HG02798 (cell line): ENCODE measurements at regions not wholly inside any gene's neighbourhood (a gene's known extent, or its start where the extent isn't known, plus 50 kb on each side); places are given as distances from the start of the nearest gene placed in this dataset.
"Not testable (repeated sequence)": the region's sequence is repeated elsewhere in the genome, so short reads cannot be mapped to it uniquely, and the experiment has no call there.

Experiments used
- ATAC-seq: cut with Tn5 transposase; IDR thresholded peaks from one replicate; pipeline ENCODE4 v1.9.1; 2021; ENCODE audit warnings: mild to moderate bottlenecking; ENCODE audit not compliant: unreplicated experiment, poor library complexity

DNA sequence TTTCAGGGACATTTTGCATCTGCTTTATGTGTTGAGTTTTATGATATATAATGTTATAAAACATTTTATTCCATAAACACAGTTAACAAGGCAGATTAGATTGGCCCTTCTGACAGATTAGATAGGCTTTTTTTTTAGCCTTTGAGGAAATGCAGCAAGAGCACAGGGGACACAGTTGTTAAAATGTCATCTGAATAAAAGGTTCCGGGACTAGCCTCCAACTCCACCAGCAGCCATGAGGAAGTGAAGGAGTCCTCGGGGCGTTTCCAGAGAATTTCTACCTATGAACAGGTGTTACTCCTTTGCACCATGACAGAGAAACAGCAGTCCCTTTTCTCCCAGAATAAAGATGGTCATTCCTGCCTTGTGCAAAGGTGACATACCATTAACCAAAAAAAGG lies 167.8 kb upstream of the KBTBD8 start:
- no peak for ATAC-seq

DNA sequence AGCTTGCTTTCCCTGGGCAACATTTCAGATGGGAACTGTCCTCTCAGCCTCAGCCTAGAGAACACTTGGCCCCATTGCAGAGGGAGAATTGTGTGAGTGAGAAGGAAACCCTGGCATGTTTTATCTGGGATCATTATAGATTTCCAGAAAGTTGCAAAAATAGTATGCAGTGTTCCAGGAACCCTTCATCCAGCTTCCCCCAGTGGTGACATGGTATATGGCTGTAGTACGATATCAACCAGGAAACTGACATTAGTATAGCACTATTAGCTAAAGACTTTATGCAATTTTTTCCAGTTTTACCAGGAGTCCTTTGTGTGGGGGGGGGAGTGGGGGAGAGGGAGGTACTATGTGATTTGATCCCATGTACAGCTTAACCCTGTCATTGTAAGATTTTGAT lies 166.2 kb upstream of the KBTBD8 start:
- ATAC-seq: no peak

DNA sequence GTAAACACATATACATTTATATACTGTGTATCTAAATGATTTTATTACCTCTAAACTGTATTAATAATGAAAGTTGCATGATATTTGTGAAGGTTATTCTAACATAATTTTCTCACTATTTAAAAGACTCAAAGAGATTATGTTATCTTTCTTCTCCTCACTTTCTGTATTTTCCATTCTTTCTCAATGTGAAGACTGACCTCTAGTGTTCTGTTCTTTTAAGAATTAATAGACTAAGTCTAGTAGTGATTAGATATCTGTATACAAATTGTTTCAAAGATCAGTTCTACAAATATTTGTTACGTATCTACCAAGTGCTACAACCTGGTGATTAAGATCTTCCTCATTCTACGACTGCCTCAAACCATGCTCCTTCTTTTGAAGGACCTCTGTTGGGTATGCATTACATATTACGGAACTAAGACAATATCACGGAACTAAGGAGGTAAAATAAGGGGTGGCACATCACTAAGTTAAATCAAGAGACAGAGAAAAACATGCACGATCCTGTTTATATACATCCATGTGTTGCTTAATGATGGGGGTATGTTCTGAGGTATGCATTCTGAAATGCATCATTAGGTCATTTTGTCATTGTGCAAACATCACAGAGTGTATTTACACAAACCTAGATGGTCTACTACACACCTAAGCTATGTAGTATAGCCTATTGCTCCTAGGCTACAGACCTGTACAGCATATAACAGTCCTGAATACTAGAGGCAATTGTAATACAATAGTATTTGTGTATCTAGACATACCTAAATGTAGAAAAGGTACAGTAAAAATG lies 161.5 kb upstream of the KBTBD8 start:
- no peak for ATAC-seq

DNA sequence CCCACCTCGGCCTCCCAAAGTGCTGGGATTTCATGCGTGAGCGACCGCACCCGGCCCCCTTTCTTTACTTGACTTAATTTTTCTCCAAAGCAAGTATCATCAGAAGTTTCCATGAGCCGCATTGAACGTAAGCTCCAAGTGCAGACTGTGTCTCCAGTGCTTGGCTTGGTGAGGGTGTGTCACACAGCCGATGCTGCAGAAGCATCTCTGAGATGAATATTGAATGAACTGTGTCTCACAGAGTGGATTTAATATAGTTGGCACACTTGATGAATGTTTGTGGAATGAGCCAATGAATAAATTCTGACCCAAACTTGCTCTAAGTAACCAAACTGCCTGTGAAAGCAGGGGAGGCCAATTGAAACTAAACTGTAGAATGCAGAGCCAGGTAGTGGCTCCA lies 159.4 kb upstream of the KBTBD8 start:
- ATAC-seq: no peak

DNA sequence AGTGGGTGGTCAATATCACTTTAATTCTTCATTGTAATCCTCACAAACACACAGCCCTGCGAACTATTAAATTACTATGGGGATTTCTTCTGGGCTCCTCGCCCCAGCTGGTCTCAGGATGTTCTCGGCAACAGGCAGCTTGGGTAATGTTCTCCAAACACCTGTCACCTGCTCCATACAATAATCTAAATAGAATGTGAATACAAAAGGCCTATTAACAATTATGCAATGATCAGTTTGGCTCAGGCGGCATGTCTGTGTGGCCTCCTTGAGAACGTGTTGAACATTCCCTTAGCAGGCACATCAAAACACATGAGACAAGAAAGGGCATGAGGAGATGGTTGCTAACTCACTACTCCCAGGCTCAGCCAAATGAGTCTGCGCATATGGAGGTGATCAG lies 158.6 kb upstream of the KBTBD8 start:
- no peak for ATAC-seq

DNA sequence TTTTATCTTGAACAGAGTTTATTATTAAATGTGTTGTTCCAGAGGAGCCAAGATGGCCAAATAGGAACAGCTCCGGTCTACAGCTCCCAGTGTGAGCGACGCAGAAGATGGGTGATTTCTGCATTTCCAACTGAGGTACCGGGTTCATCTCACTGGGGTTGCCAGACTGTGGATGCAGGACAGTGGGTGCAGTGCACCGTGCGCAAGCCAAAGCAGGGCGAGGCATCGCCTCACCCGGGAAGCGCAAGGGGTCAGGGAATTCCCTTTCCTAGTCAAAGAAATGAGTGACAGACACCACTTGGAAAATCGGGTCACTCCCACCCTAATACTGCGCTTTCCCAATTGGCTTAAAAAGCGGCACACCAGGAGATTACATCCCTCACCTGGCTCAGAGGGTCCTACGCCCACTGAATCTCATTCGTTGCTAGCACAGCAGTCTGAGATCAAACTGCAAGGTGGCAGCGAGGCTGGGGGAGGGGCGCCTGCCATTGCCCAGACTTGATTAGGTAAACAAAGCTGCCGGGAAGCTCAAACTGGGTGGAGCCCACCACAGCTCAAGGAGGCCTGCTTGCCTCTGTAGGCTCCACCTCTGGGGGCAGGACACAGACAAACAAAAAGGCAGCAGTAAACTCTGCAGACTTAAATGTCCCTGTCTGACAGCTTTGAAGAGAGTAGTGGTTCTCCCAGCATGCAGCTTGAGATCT lies 155.2 kb upstream of the KBTBD8 start:
- not testable (repeated sequence) for ATAC-seq

DNA sequence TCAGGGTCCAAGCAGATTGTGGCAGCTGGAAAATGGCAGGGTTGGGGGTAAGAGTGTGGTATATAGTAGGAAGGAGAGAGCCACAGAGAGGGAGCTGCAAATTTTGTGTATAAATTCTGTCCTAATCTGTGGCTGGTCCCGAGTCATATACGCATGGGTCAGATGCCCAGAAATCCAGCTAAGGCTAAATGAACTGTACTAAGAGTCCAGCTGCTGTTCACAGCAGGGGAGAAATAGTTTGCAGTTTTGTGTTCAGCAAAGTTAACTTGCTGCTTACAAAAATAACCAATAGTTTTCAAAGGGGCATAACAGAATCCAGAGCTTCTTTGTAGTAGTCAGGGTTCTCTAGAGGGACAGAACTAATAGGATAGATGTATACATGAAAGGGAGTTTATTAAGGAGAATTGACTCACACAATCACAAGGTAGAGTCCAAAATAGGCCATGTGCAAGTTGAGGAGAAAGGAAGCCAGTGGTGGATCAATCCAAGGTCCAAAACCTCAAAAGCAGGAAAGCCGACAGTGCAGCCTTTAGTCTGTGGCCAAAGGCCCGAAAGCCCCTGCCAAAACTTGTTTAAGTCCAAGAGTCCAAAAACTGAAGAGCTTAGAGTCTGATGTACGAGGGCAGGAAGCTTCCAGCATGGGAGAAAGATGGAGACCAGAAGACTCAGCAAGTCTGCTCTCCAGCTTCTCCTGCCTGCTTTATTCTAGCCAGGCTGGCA lies 146.1 kb upstream of the KBTBD8 start:
- no peak for ATAC-seq

DNA sequence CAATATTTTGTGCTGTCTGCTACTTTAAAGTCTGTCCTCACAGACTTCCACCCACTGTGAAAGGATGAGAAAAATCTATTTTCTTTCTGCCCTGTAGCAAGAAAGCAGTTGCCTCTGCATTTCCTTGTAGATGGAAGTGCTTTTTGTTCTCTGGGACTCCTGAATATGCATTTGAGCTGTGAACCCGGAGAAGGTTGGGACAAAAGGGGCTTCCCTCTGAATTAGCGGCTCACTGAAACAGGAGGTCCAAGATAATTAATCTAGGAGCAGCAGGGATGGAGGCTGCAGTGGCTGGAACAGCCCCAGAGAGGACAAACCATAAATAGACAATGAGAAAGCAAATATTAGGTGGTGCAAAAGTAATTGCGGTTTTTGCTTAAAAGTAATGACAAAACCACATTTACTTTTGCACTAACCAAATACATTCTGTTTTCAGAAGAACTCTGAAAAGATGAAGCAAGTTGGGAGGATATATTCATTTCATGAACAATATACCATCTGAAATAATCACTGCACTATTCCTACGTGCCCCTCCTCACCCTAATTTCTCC lies 143.4 kb upstream of the KBTBD8 start:
- ATAC-seq: no peak

DNA sequence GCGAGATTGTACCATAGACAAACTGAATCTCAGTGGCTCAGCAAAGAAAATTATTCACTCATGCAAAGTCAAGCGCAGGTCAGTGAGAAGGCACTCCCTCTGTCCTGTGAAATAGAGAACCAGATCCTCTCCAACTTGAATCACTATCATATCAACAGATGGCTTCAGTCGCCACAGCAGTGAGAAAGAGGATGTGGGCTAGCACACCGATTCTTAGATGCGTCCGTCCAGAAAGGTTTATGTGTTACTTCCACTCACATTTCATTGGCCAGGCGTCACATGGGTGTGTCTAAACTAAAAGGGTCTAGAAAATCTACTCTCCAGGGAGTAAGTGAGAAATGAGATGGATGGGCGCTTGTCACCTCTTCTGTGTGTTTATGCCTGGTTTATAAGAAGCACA lies 141.6 kb upstream of the KBTBD8 start:
- ATAC-seq: peak; percentile 91

DNA sequence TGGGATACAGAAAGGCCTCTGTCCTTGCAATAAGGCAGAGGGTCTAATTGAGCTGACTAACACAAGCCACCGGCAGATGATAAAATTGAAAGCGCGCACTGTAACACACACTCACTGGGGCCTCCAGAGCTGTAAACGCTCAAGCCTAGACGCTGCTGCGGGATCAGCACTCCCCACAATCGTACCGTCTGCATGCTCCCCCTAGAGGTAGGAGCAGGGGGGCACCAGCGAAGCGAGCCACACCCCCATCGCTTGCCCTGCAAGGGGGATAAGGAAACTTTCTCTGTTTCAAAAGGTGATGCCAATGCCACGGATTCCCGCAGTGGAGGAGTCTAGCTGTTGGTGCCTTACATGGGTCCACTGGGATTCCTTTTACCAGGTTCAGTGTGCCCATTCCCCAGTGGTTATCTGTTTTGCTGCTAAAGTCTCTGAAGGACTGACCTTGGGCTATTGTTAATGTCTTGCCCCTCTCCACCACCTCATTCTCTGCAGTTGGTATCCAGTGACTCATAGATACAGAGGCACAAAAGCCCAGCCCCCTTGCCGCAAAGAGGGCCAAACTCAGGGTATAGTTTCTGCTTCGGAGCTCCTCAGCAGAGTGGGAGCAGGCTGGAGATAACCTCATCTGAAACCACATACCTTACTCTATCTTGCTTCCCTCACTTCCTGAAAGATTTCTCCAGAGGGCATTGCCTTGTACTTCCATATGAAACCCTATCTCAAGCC lies 139.3 kb upstream of the KBTBD8 start:
- ATAC-seq: no peak

DNA sequence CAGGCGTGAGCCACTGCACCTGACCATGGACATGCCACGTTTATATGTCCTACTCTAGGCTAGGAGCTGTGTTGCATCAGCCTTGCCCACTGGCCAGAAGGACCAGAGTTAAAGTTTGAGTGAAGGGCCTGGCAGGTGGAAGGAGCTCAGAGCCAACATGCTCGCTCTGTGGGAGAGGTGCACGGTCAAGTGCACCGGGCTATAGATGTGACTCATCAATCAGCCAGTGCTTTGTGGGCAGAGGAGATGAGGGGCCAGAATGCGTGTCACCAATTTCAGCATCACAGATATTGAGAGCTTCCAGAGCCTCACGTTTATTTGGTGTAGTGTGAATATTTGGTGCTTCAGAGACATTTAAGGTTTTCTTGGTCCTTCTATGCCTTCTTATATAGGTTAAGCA lies 137.3 kb upstream of the KBTBD8 start:
- ATAC-seq: peak; percentile 30

DNA sequence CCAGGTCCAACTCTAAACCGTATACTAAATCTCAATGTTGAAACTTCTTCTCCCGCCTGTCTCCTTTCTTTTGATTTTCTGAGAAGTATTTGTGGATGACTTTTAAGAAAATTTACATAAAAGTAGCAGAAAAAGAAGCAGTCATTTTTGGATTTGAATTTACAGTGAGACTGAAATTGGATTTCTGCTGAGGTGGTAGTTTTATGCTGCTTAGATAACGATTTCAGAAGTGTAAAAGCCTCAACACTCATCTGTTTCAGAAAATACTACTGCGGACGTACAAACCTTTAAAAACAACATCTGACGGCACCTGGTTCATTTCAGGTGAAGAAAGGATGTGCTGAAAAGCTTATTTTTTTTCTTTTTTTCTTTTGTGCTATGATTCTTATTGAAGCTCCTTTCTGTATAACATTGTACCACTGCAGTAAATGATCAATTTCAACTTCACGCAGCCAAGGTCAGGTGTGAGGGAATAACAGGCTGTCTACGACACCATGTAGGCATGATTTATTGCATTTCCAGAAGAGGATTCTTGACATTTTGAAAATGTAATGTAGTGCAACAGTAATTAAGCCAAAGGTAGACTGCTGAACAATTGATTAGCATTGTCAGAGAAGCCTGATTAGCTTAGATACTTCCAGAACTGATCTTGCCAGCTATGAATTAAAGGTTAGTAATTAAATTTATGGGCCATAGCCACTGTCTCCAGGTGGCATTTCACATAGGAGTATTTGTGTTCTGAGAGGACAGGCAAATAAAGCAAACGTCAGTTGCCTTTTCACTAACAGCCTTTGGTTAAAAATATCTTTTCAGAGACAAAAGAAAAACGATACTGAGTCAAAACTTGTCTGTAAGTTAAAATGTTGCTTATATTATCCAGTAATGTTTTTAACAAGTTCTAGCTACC lies 134.6 kb upstream of the KBTBD8 start:
- peak; percentile 46 for ATAC-seq

DNA sequence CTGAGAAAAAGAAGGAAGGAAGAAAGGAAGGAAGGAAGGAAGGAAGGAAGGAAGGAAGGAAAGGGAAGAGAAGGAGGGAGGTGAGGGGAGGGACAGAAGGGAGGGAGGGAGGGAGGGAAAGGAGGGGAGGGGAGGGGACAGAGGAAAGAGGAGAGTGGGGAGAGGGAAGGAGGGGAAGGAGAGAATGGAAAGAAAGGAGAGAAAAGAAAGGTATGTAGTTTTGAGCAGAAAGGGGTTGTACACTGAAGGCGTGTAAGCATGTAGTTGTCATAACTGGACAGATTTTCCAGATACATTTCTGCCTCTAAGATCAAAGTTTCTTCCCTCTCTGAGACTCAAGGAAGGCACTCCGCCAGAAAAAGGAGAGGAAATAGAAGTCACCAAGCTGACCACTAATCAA lies 113.4 kb upstream of the KBTBD8 start:
- ATAC-seq: no peak

DNA sequence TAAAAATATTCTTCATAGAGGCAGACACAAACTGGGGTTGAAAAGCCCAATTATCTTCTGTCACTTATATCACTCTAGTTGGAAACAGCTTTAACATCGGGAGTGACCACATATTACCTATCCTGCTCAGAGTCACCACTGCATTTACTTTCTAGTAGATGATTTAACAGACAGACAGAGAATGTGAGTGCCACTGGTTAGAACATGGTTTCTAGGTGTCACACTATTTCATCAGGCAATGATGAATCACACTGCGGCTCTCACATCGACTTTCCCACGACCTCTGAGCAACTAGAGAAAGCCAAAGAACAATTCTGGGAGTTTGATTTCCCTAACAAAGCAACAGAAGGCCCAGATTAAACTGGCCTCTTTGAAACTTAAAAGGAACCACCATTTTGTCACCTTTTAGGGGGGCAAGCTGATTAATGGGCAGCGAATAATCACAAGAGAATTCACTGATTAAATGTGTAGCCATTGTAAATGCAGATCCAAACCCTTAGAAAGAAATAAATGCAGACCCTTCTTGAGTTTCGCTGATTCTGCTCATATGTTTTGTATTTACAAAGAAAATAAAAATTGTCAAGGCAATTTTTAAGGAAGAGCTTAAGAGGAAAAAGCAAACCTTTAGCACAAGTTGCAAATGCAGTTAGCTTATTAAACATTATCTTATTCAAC lies 112.6 kb upstream of the KBTBD8 start:
- peak; percentile 71 for ATAC-seq

DNA sequence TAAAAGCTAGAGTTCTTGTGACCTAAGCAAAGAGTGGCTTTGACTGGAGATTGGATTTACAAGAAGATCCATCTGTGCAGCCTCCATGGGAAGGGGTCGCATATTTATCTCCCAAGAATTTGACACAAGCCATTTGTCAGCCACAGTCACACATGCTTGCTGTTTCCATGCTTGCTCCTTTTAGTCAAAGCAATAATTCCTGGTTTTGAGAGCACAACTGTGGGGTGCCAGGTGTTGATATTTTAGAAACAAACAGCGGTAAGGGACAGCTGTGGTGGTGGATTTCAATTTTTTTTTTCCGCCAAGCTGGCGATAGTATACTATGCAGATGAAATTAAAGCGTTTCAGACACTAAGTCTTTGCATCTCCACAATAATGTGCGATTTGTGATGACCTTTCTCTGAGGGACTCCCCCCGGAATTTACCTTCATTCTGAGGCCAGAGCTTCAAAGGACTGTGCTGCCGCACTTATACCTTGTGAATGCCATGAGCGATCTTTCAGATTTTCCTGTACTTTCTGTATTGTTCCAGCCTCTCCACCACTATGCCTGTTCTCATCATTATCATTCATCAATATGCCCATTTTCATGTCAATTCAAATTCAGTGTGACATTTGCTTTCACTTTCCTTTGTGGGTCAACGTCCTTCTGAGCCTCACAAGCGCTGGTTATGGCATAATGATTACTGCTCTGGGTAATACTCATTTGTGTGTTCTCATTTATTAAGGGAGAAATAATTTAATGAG lies 108.2 kb upstream of the KBTBD8 start:
- ATAC-seq: no peak

DNA sequence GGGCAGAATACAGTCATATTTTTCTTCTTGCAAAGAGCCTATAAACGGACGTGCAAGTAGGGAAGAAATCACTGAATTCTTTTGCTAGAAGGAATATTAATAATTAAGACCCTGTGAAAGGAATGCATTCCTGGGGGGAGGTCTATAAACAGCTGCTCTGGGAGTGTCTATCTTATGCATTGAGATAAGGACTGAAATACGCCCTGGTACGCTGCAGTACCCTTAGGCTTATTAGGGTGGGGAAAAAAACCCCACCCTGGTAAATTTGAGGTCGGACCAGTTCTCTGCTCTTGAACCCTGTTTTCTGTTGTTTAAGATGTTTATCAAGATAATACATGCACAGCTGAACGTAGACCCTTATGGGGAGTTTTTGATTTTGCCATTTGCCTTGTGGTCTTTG lies 100.0 kb upstream of the KBTBD8 start:
- no peak for ATAC-seq

DNA sequence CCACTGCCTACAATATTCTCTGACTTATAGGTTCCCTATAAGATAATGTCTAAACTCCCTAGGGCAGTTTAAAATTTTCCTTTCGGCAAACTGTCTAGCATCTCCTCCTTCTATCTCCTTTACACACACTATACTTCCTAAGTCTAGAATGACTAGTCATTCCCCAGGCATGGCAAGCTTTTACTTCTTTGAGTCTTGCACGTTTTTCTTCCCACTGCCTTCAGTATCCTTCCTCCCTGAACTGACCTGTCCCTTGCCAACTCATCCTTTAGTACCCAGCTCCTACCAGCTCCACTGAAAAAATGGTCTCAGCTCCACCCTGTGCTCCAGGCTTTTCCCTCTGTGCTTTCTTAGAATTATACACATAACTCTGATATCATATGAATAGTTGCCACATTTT lies 93.8 kb upstream of the KBTBD8 start:
- no peak for ATAC-seq

DNA sequence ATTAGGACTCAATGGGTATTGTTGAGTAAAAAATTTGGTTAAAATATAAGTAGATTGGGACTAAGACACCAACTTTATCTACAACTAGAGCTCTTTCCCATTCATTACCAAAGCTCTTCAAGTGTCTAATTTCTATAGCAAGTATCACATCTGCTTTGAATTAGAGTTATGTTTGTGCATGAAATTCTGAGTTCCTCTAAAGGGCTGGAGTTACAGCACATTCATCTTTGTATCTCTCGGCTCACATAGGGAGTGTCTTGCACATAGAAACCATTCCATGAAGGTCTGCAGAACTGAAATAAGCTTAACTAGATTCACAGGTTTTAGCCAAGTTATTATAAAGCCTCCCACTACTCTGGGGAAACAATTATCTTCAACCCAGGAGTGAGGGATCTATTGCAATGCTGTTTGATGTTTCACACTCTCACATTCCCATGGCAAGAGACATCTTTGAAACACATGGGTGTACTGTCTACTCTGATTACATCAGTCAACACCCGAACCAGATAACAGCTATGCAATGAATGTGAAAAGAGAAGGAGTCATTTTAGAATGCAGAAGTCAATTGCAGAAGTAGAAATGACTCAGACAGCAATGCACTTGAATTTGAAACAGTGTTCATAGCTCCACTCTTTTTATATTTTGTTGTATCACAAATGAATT lies 93.1 kb upstream of the KBTBD8 start:
- no peak for ATAC-seq
